NB4 (cell line): ENCODE measurements at regions not wholly inside any gene's neighbourhood (a gene's known extent, or its start where the extent isn't known, plus 50 kb on each side); places are given as distances from the start of the nearest gene placed in this dataset.

Source experiments
- CTCF ChIP-seq: IDR thresholded peaks from one replicate; pipeline ENCODE4 v1.5.1; 2012; ENCODE audit warnings: low read depth, low read length
- MAX ChIP-seq: IDR thresholded peaks from 2 replicates; pipeline ENCODE4 v1.6.1; 2011; ENCODE audit warnings: low read depth, low read length
- MYC ChIP-seq: IDR thresholded peaks from 2 replicates; pipeline ENCODE4 v1.6.1; 2011; ENCODE audit warnings: low read depth, low read length
- POLR2A ChIP-seq: IDR thresholded peaks from 2 replicates; pipeline ENCODE4 v1.6.1; 2011; ENCODE audit warnings: mild to moderate bottlenecking; ENCODE audit not compliant: insufficient read length; ENCODE audit errors: extremely low read depth

- TF ChIP-seq CTCF (no peak), POLR2A (no peak), MYC (no peak), MAX (no peak)
These were observed 55.4 kb upstream of the CDC14C start for GRCh38 chr7:48868916-48869315.
